BJ (cell line): ENCODE measurements at regions not wholly inside any gene's neighbourhood (a gene's known extent, or its start where the extent isn't known, plus 50 kb on each side); places are given as distances from the start of the nearest gene placed in this dataset.

Experiments
- CTCF ChIA-PET: fragments of 350-600 bp; formaldehyde crosslinking; extraction: SDS; loops from one replicate; lab custom pipeline; 2021; ENCODE audit warnings: antibody characterized with exemption, inconsistent platforms; lab: Yijun Ruan, JAX
- POLR2A ChIA-PET: fragments of 300-600 bp; sonication (Branson Sonifier 250); formaldehyde crosslinking; extraction: SDS; loops from one replicate; lab custom pipeline; 2021; ENCODE audit warnings: antibody characterized with exemption; lab: Charles Lee
- DNase-seq: peaks from one replicate; pipeline ENCODE4 v3.0.0-alpha.2; 2011; ENCODE audit warnings: low read depth
- H3K27me3 ChIP-seq: 2 replicates; pipeline ENCODE4 v1.6.0; 2011; ENCODE audit warnings: low read length; ENCODE audit not compliant: control insufficient read depth, insufficient read depth
- H3K36me3 ChIP-seq: 2 replicates; pipeline ENCODE4 v1.5.1; 2011; ENCODE audit warnings: low read length; ENCODE audit not compliant: control insufficient read depth, insufficient read depth
- H3K4me3 ChIP-seq: 2 replicates; pipeline ENCODE4 v1.5.1; 2011; ENCODE audit warnings: low read depth, mild to moderate bottlenecking, control low read depth, low read length
- CTCF ChIP-seq: IDR thresholded peaks from 2 replicates; pipeline ENCODE4 v1.5.1; 2011; ENCODE audit warnings: low read depth, mild to moderate bottlenecking, control low read depth, inconsistent platforms, low read length, moderate library complexity; ENCODE audit not compliant: insufficient read depth

GRCh38 chr1:83626603-83627002 is 372.3 kb downstream of the TTLL7 start:
- no peak for DNase-seq
- TF ChIP-seq CTCF = no peak
- Histone ChIP-seq H3K36me3 (no peaks in the 10 kb centered on the region), H3K27me3 (no peaks in the 10 kb centered on the region), H3K4me3 (no peak overlapping the region)
- POLR2A ChIA-PET = no interaction called here
- CTCF ChIA-PET = no interaction called here

DNA sequence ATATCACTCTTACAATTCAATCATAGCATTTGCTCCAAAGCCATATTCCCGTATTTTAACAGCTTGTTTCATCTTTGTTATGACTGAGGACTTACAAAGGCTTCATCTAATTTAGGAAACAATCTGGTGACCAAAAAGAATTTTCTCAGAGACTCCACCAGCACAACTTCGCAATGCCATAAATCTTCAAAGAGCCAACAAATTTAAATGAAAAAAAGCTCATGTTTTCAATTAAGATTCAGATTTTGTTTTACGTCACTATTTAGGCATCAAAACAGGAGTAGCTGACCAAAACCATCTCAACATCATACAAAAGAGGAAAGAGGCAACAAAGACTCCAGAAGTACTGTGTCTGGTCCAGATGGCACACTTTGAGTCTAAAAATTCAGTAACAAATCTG is 373.3 kb downstream of the TTLL7 start:
- no peaks in the 10 kb centered on the region for H3K36me3 ChIP-seq
- no peaks in the 10 kb centered on the region for H3K27me3 ChIP-seq
- CTCF ChIA-PET = no interaction called here
- POLR2A ChIA-PET = no interaction called here
- no peak overlapping the region for H3K4me3 ChIP-seq
- no peak for DNase-seq
- TF ChIP-seq CTCF = no peak

- ChIA-PET CTCF (no interaction called here), POLR2A (no interaction called here)
- Histone ChIP-seq H3K4me3 (no peak overlapping the region), H3K27me3 (no peaks in the 10 kb centered on the region), H3K36me3 (no peaks in the 10 kb centered on the region)
- DNase-seq = no peak
- TF ChIP-seq CTCF = no peak
These were observed 378.9 kb downstream of the TTLL7 start for GRCh38 chr1:83620016-83620415.

GRCh38 chr1:83619170-83619896 is 379.6 kb downstream of the TTLL7 start:
- DNase-seq = peak; percentile 11
- H3K36me3 ChIP-seq = no peaks in the 10 kb centered on the region
- ChIA-PET POLR2A (no interaction called here), CTCF (interaction anchor here (0.8 kb wide), 1 partner anchor 10 kb away, joined by 3 read pairs; no protein-coding TSS in a partner anchor)
- no peak overlapping the region for H3K4me3 ChIP-seq
- no peak for TF ChIP-seq CTCF
- no peaks in the 10 kb centered on the region for H3K27me3 ChIP-seq

DNA sequence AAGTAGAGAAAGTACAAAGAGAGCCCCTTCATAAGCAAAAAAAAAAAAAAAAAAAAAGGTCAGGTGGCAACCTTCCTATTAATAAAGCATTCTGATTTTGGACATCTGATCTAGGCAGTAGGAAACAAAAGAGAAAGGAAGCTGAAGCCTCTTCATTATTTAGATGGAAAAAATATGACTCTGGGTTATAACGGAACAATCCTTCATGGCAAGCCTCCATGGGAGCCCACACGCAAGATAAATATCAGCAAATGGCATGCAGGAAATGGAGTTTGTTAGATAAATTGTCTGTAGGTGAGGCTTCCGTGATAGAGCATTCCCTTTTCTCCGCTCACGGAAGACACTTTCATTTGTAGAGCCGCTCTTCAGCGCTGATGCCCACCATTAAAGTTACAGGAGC is 381.0 kb downstream of the TTLL7 start:
- TF ChIP-seq CTCF = no peak
- CTCF ChIA-PET = no interaction called here
- DNase-seq = no peak
- Histone ChIP-seq H3K4me3 (no peak overlapping the region), H3K36me3 (no peaks in the 10 kb centered on the region), H3K27me3 (no peaks in the 10 kb centered on the region)
- POLR2A ChIA-PET = no interaction called here
